Inflammatory macrophage treated with lipopolysaccharide for 1 hour (primary cell): ENCODE measurements at regions not wholly inside any gene's neighbourhood (a gene's known extent, or its start where the extent isn't known, plus 50 kb on each side); places are given as distances from the start of the nearest gene placed in this dataset.
"Not testable (repeated sequence)": the region's sequence is repeated elsewhere in the genome, so short reads cannot be mapped to it uniquely, and the experiment has no call there.

ENCODE experiments used
- DNase-seq, 2 donors: peaks; one replicate each; pipeline ENCODE4 v3.0.0-alpha.2; 2020 to 2022

GRCh38 chr10:33067481-33067880 is 109.5 kb upstream of the ITGB1 start:
- no peak for DNase-seq

- no peak for DNase-seq
Observed at GRCh38 chr10:33066558-33067236, 108.7 kb upstream of the ITGB1 start.

DNA sequence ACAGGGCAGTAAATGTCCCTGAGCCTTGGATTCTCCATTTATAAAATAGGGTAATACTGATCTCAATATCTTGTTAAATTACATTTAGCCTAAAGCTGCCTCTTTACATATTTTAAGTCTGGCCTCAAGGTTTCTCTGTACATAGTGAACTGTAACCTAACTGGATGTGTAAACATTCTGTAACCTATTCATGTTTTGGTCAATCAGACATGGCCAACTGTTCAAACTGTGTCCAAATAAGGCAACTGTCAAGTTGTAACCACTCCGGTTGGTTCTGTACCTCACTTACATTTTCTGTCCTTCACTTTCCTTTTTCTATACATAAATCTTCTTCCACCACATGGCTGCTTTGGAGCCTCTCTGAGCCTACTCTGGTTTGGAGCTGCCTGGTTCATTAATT is 107.1 kb upstream of the ITGB1 start:
- DNase-seq, result no peak

GRCh38 chr10:33064706-33065105 is 106.7 kb upstream of the ITGB1 start:
- no peak for DNase-seq

GRCh38 chr10:33057620-33058019 is 99.6 kb upstream of the ITGB1 start:
- DNase-seq, result no peak

DNA sequence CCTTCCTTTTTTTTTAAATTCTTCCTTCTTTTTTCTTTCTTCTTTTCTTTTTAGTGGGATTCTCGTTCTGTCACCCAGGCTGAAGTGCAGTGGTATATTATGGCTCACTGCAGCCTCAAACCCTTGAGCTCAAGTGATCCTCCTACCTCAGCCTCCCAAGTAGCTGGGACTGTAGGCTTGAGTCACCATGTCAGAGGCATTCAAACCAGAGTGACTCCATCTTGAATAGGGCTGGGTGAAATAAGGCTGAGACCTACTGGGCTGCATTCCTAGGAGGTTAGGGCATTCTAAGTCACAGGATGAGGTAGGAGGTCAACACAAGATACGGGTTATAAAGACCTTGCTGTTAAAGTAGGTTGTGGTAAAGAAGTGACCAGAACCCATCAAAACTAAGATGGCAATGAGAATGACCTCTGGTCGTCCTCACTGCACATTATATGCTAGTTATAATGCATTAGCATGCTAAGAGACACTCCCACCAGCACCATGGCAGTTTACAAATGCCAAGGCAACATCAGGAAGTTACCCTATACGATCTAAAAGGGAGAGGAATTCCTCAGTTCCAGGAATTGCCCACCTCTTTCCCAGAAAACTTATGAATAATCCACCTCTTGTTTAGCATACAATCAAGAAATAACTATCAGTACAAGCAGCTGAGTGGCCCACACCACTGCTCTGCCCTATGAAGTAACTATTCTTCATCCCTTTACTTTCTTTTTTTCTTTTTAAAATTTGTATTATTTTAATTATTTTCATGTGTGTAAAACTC is 99.0 kb upstream of the ITGB1 start:
- DNase-seq, result no peak

- DNase-seq, result no peak
Observed at GRCh38 chr10:33055625-33056024, 97.6 kb upstream of the ITGB1 start.

DNA sequence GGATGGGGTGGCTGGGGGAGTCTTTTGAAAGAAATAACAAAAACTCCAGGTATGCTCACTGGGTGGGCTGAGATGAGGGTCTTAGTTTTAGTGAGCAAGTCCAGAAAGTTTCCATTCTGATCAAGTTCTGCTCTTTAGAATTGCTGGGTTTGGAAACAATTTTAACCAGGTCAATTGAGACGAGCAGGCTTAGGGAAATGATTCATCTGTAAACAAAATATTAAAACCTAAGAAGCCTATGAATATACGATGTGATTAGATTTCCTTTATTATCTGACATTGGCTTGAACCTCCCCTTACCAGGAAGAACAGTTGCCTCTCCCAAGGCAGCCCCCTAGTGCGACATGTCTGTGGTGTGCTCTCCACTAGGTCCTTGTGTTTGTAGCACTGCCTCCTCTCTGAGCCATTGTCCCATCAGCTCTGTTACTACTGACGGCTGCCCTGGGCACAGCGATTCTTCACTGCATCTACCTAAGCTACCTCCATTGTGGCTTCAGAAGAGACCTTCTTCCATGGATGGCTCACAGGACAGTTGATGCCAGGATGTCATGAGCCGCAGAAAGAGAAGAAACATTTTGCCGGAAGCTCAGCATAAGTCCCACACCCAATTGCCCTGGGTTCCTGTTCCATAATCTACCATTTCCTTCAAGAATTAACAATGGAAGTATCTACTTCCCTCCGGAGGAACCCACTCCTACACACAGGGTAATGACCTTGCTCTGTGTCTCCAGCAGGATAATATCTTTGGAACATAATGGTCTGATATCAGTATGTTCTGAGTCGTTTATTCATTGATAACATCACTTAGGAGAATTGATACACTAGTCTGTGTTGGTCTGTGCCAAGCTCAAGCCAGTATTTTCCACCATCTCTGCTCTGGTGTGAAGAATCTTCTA is 95.1 kb upstream of the ITGB1 start:
- DNase-seq, result no peak

GRCh38 chr10:33052263-33052875 is 94.3 kb upstream of the ITGB1 start:
- no peak for DNase-seq

GRCh38 chr10:33049963-33050920 is 92.2 kb upstream of the ITGB1 start:
- not testable (repeated sequence) for DNase-seq

- no peak for DNase-seq
Observed at GRCh38 chr10:33048223-33048622, 90.2 kb upstream of the ITGB1 start.

GRCh38 chr10:33047655-33048054 is 89.6 kb upstream of the ITGB1 start:
- no peak for DNase-seq

GRCh38 chr10:33046792-33047191 is 88.8 kb upstream of the ITGB1 start:
- DNase-seq, result no peak

- no peak for DNase-seq
Observed at GRCh38 chr10:33045421-33045820, 87.4 kb upstream of the ITGB1 start.

DNA sequence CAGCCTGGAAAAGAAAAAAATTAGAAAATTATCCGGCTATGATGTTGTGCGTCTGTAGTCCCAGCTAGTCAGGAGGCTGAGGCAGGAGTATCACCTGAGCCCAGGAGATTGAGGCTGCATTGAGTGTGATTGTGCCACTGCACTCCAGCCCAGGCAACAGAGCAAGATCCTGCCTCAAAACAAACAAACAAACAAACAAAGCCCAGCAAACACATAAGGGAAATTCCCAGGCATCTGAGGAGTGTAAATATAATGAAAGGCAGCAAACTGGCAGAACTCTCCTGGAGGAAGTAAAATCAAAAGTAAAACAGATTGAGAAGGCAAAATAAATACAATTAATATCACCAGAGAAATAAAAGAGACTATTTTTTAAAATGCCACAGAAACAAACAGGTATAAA is 84.5 kb upstream of the ITGB1 start:
- DNase-seq, result no peak

DNA sequence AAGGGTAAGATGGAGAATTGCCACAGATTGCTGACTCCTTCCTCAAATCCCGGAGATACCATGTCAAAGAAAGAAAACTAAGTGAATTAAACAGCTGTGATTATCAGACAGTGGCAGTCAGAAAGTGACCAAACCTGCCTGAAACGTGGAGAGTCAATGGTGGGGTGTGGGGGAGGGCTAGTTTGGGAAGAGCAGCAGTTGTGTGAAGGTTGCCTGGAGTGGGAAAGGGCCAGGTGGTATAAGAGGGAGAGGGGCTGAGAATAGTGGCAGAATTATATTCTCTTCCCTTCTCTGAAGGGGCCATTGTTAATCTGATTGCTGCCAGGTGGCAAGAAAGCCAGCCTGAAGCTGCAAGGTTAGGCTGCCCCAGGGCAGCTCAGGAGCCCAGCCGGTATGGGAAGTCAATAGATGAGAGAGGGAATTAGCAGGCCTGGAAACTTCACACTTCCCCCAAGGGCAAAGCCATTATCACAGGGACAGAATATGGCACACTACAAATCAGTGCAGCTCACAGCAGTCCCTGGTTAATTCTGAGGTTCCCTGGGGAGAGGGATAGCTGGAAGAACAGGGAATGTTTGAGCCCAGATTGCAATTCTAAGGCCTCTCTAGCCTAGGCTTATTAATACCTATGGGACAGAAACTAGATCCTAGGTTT is 83.9 kb upstream of the ITGB1 start:
- no peak for DNase-seq

DNA sequence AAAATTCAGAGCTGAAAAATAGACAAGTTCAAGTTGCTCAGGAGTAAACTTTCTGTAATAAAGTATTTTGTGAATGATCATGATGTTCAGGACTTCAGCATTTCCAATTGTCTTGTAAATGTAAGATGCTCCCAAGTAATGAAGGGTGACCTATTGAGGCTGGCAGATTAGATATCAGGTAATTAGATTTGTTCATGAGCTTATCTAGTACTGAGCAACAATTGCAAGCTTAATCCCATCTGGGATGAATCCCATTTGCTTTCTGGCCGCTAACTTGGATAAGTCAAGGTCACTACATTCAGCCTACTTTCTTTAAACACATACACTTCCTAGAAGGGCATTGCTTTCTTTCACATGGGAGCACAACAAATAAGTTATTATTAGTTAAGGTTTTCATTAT is 82.4 kb upstream of the ITGB1 start:
- no peak for DNase-seq

GRCh38 chr10:33039181-33039580 is 81.2 kb upstream of the ITGB1 start:
- DNase-seq, result no peak

DNA sequence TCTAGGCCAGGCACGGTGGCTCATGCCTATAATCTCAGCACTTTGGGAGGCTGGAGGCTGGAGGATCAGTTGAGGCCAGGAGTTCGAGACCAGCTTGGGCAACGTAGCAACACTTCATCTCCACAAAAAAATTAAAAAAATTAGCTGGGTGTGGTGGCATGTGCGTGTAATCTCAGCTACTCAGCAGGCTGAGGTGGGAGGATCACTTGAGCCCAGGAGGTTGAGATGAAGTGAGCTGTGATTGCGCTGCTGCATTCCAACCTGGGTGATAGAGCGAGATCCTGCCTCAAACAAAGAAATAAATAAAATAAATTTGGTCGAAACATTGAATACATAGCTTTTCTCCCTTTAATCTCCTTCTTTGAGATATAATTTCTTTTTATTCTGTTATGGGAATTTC is 80.6 kb upstream of the ITGB1 start:
- no peak for DNase-seq

DNA sequence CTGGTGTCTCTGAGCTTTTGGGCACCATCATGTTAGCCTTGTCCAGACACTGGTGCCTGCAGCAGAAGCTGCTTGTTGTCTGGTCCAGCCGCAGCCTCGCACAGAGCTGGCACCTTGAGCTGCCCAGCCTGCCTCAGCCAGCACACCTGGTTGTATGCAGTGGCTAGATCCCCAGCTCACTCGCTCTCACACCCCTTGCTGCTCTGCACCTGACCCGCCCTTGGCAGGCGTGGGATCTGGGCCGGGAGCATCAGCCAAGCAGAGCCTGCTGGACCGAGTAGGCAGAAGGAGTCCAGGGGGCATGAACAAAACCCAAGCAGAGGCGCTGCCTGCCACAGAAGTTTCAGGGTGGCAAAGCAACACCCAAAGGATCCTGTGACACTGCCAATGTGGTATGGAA is 79.7 kb upstream of the ITGB1 start:
- DNase-seq, result no peak

GRCh38 chr10:33036670-33037069 is 78.6 kb upstream of the ITGB1 start:
- DNase-seq, result no peak
